ENCODE measurements at regions not wholly inside any gene's neighbourhood (a gene's known extent, or its start where the extent isn't known, plus 50 kb on each side); places are given as distances from the start of the nearest gene placed in this dataset.

DNA sequence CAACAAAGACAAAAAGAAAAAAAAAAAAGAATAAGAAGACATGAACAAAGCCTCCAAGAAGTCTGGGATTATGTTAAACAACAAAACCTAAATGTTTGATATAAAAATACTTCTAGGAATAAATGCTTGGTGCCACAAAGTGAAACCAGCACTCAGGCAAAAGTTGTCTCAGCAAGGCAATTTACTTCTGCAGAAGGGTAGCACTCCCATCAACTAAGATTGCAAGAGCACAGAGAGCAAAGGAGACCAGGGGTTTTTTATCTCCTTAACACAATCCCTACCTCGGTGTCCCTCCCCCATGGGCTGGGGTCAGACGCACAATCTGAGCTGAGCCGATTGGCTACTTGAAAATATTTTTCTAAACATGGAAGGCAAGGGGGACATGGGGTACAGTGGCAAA is 381.3 kb upstream of the SLC24A2 start:
- Histone ChIP-seq H3K27ac (ENCODE audit: insufficient read depth, low read depth, low read length) (no peak overlapping the region), H2AFZ (ENCODE audit: low read depth, low read length) (no peak overlapping the region), H4K20me1 (replicated peaks; ENCODE audit: control insufficient read depth, extremely low read depth, insufficient read depth, low read length) (no peaks in the 10 kb centered on the region), H3K4me3 (replicated peaks in 1 of 3; ENCODE audit: insufficient read depth in 1 of 3, low read depth in 1 of 3, low read length in 3 of 3) (no peak overlapping the region), H3K9me3 (replicated peaks; ENCODE audit: control insufficient read depth, insufficient read depth, low read length) (peaks cover 2% of the 10 kb centered on the region), H3K36me3 (ENCODE audit: control insufficient read depth in 2 of 2, extremely low read depth in 1 of 2, insufficient read depth in 2 of 2, low read length in 2 of 2) (no peaks in the 10 kb centered on the region), H3K9ac (replicated peaks; ENCODE audit: extremely low read depth, insufficient read depth, low read length) (no peak overlapping the region), H3K27me3 (ENCODE audit: control insufficient read depth in 2 of 2, insufficient read depth in 2 of 2, low read length in 2 of 2) (no peaks in the 10 kb centered on the region), H3K4me1 (ENCODE audit: control insufficient read depth, extremely low read depth, insufficient read depth, low read length) (no peaks in the 10 kb centered on the region), H3K79me2 (ENCODE audit: control insufficient read depth, insufficient read depth, low read length) (no peaks in the 10 kb centered on the region), H3K4me2 (ENCODE audit: insufficient read depth, low read length) (no peak overlapping the region), H3K9me1 (replicated peaks; ENCODE audit: control insufficient read depth, extremely low read depth, insufficient read depth, low read length) (no peaks in the 10 kb centered on the region)
- dilution Hi-C loops (cut with MboI; ENCODE audit: extremely low pct_ligation_motif_present, low sequenced_read_pairs) (no loop called here), intact Hi-C loops (cut with micrococcal nuclease) (no loop called here)
- DNase-seq (ENCODE audit: low read depth, low spot score) (no peak), FAIRE-seq (no peak)
- TF ChIP-seq POLR2A (IDR thresholded peaks at IDR 0.05; ENCODE audit: low read depth, low read length) (no peak), EZH2 (IDR thresholded peaks at IDR 0.05; ENCODE audit: borderline replicate concordance, low read depth, low read length, severe bottlenecking) (no peak), MYC (IDR thresholded peaks at IDR 0.05; ENCODE audit: low read depth, low read length) (no peak), JUN (IDR thresholded peaks at IDR 0.05; ENCODE audit: borderline replicate concordance, insufficient read depth, insufficient read length, low read depth) (no peak), POLR2AphosphoS5 (IDR thresholded peaks at IDR 0.05; ENCODE audit: insufficient read depth, low read depth, low read length) (no peak), FOS (IDR thresholded peaks at IDR 0.05; ENCODE audit: borderline replicate concordance, insufficient read depth, low read length) (no peak), GATA2 (IDR thresholded peaks at IDR 0.05; ENCODE audit: insufficient read depth, insufficient read length, low read depth, low read length) (no peak)
- TF ChIP-seq, protein P1, sequence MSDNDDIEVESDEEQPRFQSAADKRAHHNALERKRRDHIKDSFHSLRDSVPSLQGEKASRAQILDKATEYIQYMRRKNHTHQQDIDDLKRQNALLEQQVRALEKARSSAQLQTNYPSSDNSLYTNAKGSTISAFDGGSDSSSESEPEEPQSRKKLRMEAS (IDR thresholded peaks at IDR 0.05; ENCODE audit: insufficient read depth, insufficient read length), result no peak
- TF ChIP-seq, protein P2, sequence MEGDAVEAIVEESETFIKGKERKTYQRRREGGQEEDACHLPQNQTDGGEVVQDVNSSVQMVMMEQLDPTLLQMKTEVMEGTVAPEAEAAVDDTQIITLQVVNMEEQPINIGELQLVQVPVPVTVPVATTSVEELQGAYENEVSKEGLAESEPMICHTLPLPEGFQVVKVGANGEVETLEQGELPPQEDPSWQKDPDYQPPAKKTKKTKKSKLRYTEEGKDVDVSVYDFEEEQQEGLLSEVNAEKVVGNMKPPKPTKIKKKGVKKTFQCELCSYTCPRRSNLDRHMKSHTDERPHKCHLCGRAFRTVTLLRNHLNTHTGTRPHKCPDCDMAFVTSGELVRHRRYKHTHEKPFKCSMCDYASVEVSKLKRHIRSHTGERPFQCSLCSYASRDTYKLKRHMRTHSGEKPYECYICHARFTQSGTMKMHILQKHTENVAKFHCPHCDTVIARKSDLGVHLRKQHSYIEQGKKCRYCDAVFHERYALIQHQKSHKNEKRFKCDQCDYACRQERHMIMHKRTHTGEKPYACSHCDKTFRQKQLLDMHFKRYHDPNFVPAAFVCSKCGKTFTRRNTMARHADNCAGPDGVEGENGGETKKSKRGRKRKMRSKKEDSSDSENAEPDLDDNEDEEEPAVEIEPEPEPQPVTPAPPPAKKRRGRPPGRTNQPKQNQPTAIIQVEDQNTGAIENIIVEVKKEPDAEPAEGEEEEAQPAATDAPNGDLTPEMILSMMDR (IDR thresholded peaks at IDR 0.05; ENCODE audit: extremely low read depth in 1 of 2, insufficient read depth in 1 of 2, low read depth in 1 of 2, low read length in 2 of 2), result no peak
- ChIA-PET POLR2A (no interaction called here), CTCF (no interaction called here)
- no TSS peak for BruUV-seq (replicated peaks)

Measured in endothelial cell of umbilical vein (primary cell).